Endothelial cell of umbilical vein (primary cell): ENCODE measurements at regions not wholly inside any gene's neighbourhood (a gene's known extent, or its start where the extent isn't known, plus 50 kb on each side); places are given as distances from the start of the nearest gene placed in this dataset.

Experiments used
- CTCF ChIP-seq, 2 donors: IDR thresholded peaks; 1 replicate in 1 of 2; 2 replicates in 1 of 2; pipeline ENCODE4 v1.5.1; 2011; ENCODE audit warnings: low read length in 2 of 2, mild to moderate bottlenecking in 2 of 2, moderate library complexity in 2 of 2, control low read depth in 1 of 2, inconsistent platforms in 1 of 2, low read depth in 1 of 2; ENCODE audit not compliant: insufficient read depth in 1 of 2; ENCODE audit errors: extremely low read depth in 1 of 2
- POLR2A ChIP-seq: IDR thresholded peaks from 2 replicates; pipeline ENCODE4 v1.6.1; 2012; ENCODE audit warnings: low read depth, mild to moderate bottlenecking, control low read depth, low read length

GRCh38 chr22:47269516-47270088 lies 507.2 kb downstream of the TBC1D22A start:
- TF ChIP-seq CTCF (IDR thresholded peaks at IDR 0.05; ENCODE audit: extremely low read depth in 1 of 2, insufficient read depth in 1 of 2, low read depth in 1 of 2, low read length in 2 of 2) (no peak), POLR2A (no peak)
